Erythroblast (primary cell): ENCODE measurements at regions not wholly inside any gene's neighbourhood (a gene's known extent, or its start where the extent isn't known, plus 50 kb on each side); places are given as distances from the start of the nearest gene placed in this dataset.
"Not testable (repeated sequence)": the region's sequence is repeated elsewhere in the genome, so short reads cannot be mapped to it uniquely, and the experiment has no call there.

Experiments
- GATA1 ChIP-seq: IDR thresholded peaks from 2 replicates; pipeline ENCODE4 v1.6.1; 2011; ENCODE audit warnings: low read depth, mild to moderate bottlenecking, control low read depth, low read length, moderate library complexity
- POLR2A ChIP-seq: IDR thresholded peaks from 2 replicates; pipeline ENCODE4 v1.6.1; 2011; ENCODE audit warnings: mild to moderate bottlenecking, low read length

- TF ChIP-seq POLR2A, GATA1: not testable (repeated sequence)
These were observed 2002.0 kb upstream of the CDH6 start for GRCh38 chr5:29191269-29192048.
